PC-9 (cell line): ENCODE measurements at regions not wholly inside any gene's neighbourhood (a gene's known extent, or its start where the extent isn't known, plus 50 kb on each side); places are given as distances from the start of the nearest gene placed in this dataset.

Experiments used
- BruUV-seq: library from RNA; stranded (reverse); fragments of 400-500 nt; replicated peaks from 2 replicates; lab custom pipeline; 2021; lab: Mats Ljungman, UMichigan
- CTCF ChIA-PET: fragments of 300-600 bp; sonication (Branson Sonifier 250); formaldehyde crosslinking; loops from one replicate; lab custom pipeline; 2022; ENCODE audit warnings: antibody characterized with exemption; lab: Charles Lee
- POLR2A ChIA-PET: fragments of 300-600 bp; sonication (Branson Sonifier 250); formaldehyde crosslinking; loops from one replicate; lab custom pipeline; 2022; ENCODE audit warnings: antibody characterized with exemption; ENCODE audit not compliant: unreplicated experiment; lab: Charles Lee
- DNase-seq, 2 experiments: peaks; one replicate each; pipeline versions ENCODE4 v3.0.0 to v3.0.0-alpha.2; 2015 to 2022; ENCODE audit warnings: mixed read lengths in 1 of 2
- H2AFZ ChIP-seq: fragments of 200-600 bp; sonication (generic); 2 replicates; pipeline ENCODE4 v1.8.1; 2017; ENCODE audit warnings: antibody characterized with exemption
- H3F3A ChIP-seq: fragments of 200-600 bp; sonication (generic); 2 replicates; pipeline ENCODE4 v1.8.1; 2017; ENCODE audit warnings: antibody characterized with exemption, mild to moderate bottlenecking, low read depth; ENCODE audit not compliant: insufficient read depth
- H3K27ac ChIP-seq: fragments of 200-600 bp; sonication (generic); 2 replicates; pipeline ENCODE4 v1.6.1; 2016; ENCODE audit warnings: mixed run types
- H3K27me3 ChIP-seq: fragments of 200-600 bp; sonication (generic); 2 replicates; pipeline ENCODE4 v1.6.1; 2016; ENCODE audit warnings: low read depth, mixed run types; ENCODE audit not compliant: insufficient read depth
- H3K36me3 ChIP-seq: fragments of 200-600 bp; sonication (generic); 2 replicates; pipeline ENCODE4 v1.6.1; 2016; ENCODE audit warnings: low read depth, mixed run types
- H3K4me1 ChIP-seq: fragments of 200-600 bp; sonication (generic); replicated peaks from 2 replicates; pipeline ENCODE4 v1.6.1; 2016; ENCODE audit warnings: mixed run types; ENCODE audit not compliant: insufficient read depth
- H3K4me2 ChIP-seq: fragments of 200-600 bp; sonication (generic); 2 replicates; pipeline ENCODE4 v1.6.1; 2017; ENCODE audit warnings: mixed run types
- H3K4me3 ChIP-seq: fragments of 200-600 bp; sonication (generic); 2 replicates; pipeline ENCODE4 v1.6.1; 2016; ENCODE audit warnings: mixed run types
- H3K79me2 ChIP-seq: fragments of 200-600 bp; sonication (generic); 2 replicates; pipeline ENCODE4 v1.6.1; 2017; ENCODE audit warnings: low read depth, mixed run types
- H3K9me2 ChIP-seq: fragments of 200-600 bp; sonication (generic); 2 replicates; pipeline ENCODE4 v1.8.1; 2017; ENCODE audit warnings: mild to moderate bottlenecking; ENCODE audit not compliant: insufficient read depth
- H3K9me3 ChIP-seq: fragments of 200-600 bp; sonication (generic); 2 replicates; pipeline ENCODE4 v1.8.1; 2016; ENCODE audit warnings: low read depth; ENCODE audit not compliant: insufficient read depth
- H4K20me1 ChIP-seq: fragments of 200-600 bp; sonication (generic); 2 replicates; pipeline ENCODE4 v1.8.1; 2017; ENCODE audit not compliant: insufficient read depth
- EZH2 ChIP-seq: fragments of 200-600 bp; sonication (generic); IDR thresholded peaks from 2 replicates; pipeline ENCODE4 v1.8.0; 2017; ENCODE audit warnings: antibody characterized with exemption, low read depth
- intact Hi-C: fragments of 100-400 bp; cut with micrococcal nuclease; formaldehyde crosslinking; loops from one replicate; pipeline ENCODE4 v1.10.0; 2022; ENCODE audit not compliant: unreplicated experiment
- TF ChIP-seq, protein P1 (sequence below): fragments of 200-600 bp; sonication (generic); conservative IDR thresholded peaks from 2 replicates; pipeline ENCODE4 v1.6.1; 2017; ENCODE audit warnings: mixed run types, antibody characterized with exemption, mild to moderate bottlenecking, moderate library complexity

DNA sequence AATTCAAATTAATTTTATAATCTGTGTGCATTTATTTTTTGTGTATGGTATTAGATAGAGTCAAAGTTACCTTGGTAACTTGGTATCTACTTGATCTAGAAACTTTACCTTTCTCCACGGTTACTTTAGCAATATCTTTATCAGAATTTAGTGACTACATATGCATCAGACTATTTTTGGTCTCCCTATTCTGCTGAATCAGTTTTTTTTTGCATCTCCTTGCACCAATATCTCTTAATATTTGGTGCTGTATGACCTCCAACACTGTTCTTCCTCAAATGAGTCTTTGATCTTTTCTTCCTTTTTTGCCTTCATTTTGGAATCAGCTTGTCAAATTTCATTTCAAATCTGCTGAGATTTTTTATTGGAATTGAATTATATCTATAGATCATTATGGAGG is 828.2 kb upstream of the FOXG1 start:
- TF ChIP-seq EZH2: no peak
- TF ChIP-seq, protein P1, sequence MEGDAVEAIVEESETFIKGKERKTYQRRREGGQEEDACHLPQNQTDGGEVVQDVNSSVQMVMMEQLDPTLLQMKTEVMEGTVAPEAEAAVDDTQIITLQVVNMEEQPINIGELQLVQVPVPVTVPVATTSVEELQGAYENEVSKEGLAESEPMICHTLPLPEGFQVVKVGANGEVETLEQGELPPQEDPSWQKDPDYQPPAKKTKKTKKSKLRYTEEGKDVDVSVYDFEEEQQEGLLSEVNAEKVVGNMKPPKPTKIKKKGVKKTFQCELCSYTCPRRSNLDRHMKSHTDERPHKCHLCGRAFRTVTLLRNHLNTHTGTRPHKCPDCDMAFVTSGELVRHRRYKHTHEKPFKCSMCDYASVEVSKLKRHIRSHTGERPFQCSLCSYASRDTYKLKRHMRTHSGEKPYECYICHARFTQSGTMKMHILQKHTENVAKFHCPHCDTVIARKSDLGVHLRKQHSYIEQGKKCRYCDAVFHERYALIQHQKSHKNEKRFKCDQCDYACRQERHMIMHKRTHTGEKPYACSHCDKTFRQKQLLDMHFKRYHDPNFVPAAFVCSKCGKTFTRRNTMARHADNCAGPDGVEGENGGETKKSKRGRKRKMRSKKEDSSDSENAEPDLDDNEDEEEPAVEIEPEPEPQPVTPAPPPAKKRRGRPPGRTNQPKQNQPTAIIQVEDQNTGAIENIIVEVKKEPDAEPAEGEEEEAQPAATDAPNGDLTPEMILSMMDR: no peak
- DNase-seq: no peak
- no peaks in the 10 kb centered on the region for H3K4me1 ChIP-seq
- H3F3A ChIP-seq: no peaks in the 10 kb centered on the region
- no peaks in the 10 kb centered on the region for H3K36me3 ChIP-seq
- no peaks in the 10 kb centered on the region for H3K9me3 ChIP-seq
- H3K4me3 ChIP-seq: no peak overlapping the region
- no peaks in the 10 kb centered on the region for H4K20me1 ChIP-seq
- H3K79me2 ChIP-seq: no peaks in the 10 kb centered on the region
- intact Hi-C loops: no loop called here
- no peaks in the 10 kb centered on the region for H3K27me3 ChIP-seq
- no peaks in the 10 kb centered on the region for H3K9me2 ChIP-seq
- no peak overlapping the region for H2AFZ ChIP-seq
- no peak overlapping the region for H3K27ac ChIP-seq
- no TSS peak for BruUV-seq
- ChIA-PET CTCF (no interaction called here), POLR2A (no interaction called here)
- H3K4me2 ChIP-seq: no peak overlapping the region

DNA sequence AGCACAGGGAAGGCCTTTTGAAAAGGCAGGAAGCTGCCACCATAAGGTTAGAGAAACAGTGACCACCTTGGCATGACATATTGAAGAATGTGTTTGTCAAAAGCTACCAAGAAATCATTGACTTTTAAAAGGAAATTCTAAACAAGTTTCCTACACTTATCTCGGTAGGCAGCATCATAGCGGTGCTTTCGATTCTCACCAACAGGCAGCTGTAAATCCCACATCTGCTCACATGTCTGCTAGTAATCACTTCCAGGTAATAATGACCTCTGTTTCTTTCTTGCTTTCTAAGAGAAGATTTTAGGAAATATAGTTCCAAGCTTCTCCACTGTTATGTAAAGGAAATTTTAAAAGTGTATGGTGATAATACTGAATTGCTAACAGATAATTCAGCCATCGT is 821.1 kb upstream of the FOXG1 start:
- H3K4me2 ChIP-seq: no peak overlapping the region
- H3K4me1 ChIP-seq: no peaks in the 10 kb centered on the region
- H3K79me2 ChIP-seq: no peaks in the 10 kb centered on the region
- H3K9me3 ChIP-seq: no peaks in the 10 kb centered on the region
- no peaks in the 10 kb centered on the region for H3K36me3 ChIP-seq
- H3F3A ChIP-seq: no peaks in the 10 kb centered on the region
- no peaks in the 10 kb centered on the region for H4K20me1 ChIP-seq
- no peaks in the 10 kb centered on the region for H3K9me2 ChIP-seq
- H3K27ac ChIP-seq: no peak overlapping the region
- no TSS peak for BruUV-seq
- CTCF ChIA-PET: no interaction called here
- H3K4me3 ChIP-seq: no peak overlapping the region
- no peaks in the 10 kb centered on the region for H3K27me3 ChIP-seq
- H2AFZ ChIP-seq: no peak overlapping the region
- TF ChIP-seq, protein P1: no peak
- no peak for TF ChIP-seq EZH2
- no peak for DNase-seq
- POLR2A ChIA-PET: no interaction called here
- intact Hi-C loops: no loop called here

DNA sequence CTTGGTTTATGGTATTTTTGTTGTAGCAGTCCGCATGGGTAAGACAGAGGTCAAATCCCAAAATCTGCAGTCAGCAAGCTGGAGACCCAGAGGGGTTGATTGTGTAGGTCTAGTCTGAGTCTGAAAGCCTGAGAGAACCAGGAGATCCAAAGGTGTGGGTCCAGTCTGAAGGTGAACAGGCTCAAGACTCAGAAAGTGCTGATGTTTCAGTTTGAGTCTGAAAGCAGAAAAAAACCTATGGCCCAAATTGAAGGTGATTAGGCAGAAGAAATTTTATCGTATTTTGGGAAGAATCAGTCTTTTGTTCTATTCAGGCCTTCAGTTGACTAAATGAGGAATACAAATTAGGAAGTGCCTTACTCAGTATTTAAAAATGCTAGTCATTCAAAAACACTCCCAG is 807.8 kb upstream of the FOXG1 start:
- CTCF ChIA-PET: no interaction called here
- Histone ChIP-seq H3K4me2 (no peak overlapping the region), H3K27ac (no peak overlapping the region), H3K27me3 (no peaks in the 10 kb centered on the region), H3K4me3 (no peak overlapping the region), H3F3A (no peaks in the 10 kb centered on the region), H3K79me2 (no peaks in the 10 kb centered on the region), H3K9me2 (no peaks in the 10 kb centered on the region), H3K9me3 (no peaks in the 10 kb centered on the region), H3K36me3 (no peaks in the 10 kb centered on the region), H4K20me1 (no peaks in the 10 kb centered on the region), H2AFZ (no peak overlapping the region), H3K4me1 (no peaks in the 10 kb centered on the region)
- intact Hi-C loops: no loop called here
- DNase-seq: no peak
- BruUV-seq: no TSS peak
- TF ChIP-seq EZH2: no peak
- TF ChIP-seq, protein P1: no peak
- POLR2A ChIA-PET: no interaction called here
